ENCODE measurements at regions not wholly inside any gene's neighbourhood (a gene's known extent, or its start where the extent isn't known, plus 50 kb on each side); places are given as distances from the start of the nearest gene placed in this dataset.
"Not testable (repeated sequence)": the region's sequence is repeated elsewhere in the genome, so short reads cannot be mapped to it uniquely, and the experiment has no call there.

DNA sequence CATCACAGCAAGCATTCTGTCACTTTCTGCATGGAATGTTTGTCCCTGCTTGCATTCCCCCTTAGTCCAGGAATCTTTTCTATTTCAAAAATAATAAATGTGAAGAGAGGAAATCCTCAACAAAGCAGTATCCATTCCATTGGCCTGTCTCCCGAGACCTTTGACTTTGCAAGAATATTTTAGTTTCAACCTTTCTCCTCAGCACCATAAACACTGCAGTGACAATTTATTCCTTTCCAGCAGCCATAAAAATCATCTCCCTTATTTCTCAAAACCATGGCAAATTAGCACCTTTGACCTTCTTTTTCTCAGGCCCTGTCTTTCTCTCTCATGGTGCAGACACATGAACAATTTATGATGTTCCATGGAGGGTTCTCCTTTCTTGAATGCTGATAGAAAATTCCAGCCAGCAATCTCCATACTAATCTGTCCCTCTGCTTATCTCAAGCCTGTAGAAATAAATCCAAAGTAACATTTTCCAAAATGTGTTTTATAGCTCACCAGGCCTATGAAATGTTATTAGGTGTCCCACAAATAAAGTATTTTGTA lies 352.1 kb upstream of the CCL2 start:
- H3K4me3 Mint-ChIP-seq = no peak overlapping the region
- ATAC-seq (replicated peaks) = no peak
- H3K9me3 Mint-ChIP-seq = no peaks in the 10 kb centered on the region
- no peaks in the 10 kb centered on the region for H3K4me1 Mint-ChIP-seq
- no peaks in the 10 kb centered on the region for H3K36me3 Mint-ChIP-seq
- DNase-seq = no peak
- H3K27ac Mint-ChIP-seq = no peak overlapping the region
- peaks cover 4 to 12% of the 10 kb centered on the region in 2 donors for H3K27me3 Mint-ChIP-seq

DNA sequence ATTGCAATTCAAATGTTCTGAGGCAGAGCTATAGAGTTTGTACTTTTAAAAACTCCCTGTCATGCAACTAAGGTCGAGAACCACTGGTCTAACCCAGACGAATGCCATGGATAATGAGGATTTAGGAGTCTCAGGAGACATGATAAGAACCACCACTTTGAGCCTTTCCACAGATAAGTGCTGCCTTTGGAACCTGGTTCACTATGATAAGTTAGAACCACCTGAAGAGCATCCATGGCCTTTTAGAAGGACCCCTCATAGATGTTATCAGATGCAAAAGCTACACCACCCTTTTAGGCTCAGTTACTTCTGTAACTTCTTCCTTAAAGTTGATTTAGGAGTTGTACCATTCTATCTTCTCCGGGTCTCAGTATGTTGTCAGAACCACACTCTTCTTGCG lies 350.6 kb upstream of the CCL2 start:
- no peak overlapping the region for H3K4me3 Mint-ChIP-seq
- no peak overlapping the region for H3K27ac Mint-ChIP-seq
- no peaks in the 10 kb centered on the region for H3K4me1 Mint-ChIP-seq
- no peak for DNase-seq
- ATAC-seq (replicated peaks) = no peak
- no peaks in the 10 kb centered on the region for H3K9me3 Mint-ChIP-seq
- H3K36me3 Mint-ChIP-seq = no peaks in the 10 kb centered on the region
- H3K27me3 Mint-ChIP-seq = peaks cover 4 to 12% of the 10 kb centered on the region in 2 donors

DNA sequence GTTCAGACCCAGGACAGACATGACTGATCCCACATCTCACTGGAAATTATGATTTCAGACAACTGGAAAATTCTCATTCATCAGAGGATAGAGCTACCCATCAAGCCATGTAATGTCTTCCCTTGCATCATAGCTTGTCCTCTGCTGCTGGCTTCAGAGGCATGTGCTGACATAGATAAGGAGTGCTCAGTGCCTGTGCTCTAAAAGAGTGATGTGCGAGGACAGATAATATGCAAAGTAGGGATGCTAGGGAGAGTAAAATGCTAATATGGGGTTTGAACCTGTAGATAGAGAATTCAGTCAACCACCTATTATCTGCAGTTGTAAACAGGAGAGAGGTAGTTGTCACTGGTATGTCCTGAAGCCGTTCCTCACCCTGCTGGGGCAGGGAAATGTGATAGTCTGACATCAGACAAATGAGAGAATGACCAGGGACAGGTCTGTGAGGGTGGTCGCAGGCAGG lies 349.7 kb upstream of the CCL2 start:
- H3K27ac Mint-ChIP-seq = no peak overlapping the region

DNA sequence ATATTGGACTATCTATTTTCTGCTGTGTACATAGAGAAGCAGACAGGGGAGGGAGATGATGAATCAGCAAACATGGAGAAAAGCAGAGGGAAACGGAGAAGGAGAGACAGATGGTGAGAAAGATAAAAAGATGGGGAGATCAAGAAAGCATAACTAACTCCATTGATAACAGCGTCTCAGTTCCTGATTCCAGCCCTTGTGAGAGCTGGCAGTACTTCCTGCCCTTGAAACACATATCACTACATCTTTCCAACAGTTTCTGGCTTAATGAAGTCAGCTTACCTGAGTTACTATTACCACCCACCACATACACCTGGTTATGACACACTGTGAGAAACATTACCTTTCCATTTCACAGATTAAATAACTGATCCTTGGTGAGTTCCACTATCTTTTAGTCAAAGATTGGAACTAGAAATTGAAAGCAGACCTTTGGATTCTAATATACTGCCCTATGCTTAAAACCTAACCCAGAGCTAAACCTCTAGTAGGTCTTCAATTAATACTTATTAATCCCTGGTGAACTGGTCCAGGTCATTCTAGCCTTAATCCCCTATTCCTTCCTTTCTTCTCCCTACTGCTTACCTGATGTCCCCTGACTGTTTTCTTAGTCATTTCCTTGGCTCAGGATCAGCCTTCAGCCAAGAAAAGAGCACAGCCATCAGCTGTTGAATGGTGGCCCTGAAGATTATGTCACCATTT lies 346.6 kb upstream of the CCL2 start:
- H3K27me3 Mint-ChIP-seq = peaks cover 8 to 11% of the 10 kb centered on the region in 2 donors
- no peak overlapping the region for H3K27ac Mint-ChIP-seq
- ATAC-seq (replicated peaks) (no peak), DNase-seq (no peak)
- no peaks in the 10 kb centered on the region for H3K4me1 Mint-ChIP-seq
- no peaks in the 10 kb centered on the region for H3K9me3 Mint-ChIP-seq
- no peak overlapping the region for H3K4me3 Mint-ChIP-seq
- no peaks in the 10 kb centered on the region for H3K36me3 Mint-ChIP-seq

More for the DNA sequence above, 349.7 kb upstream of the CCL2 start:
- peaks cover 4 to 13% of the 10 kb centered on the region in 2 donors for H3K27me3 Mint-ChIP-seq
- H3K4me3 Mint-ChIP-seq = no peak overlapping the region
- no peak for ATAC-seq (replicated peaks)
- no peaks in the 10 kb centered on the region for H3K9me3 Mint-ChIP-seq
- H3K36me3 Mint-ChIP-seq = no peaks in the 10 kb centered on the region
- DNase-seq = no peak
- no peaks in the 10 kb centered on the region for H3K4me1 Mint-ChIP-seq

DNA sequence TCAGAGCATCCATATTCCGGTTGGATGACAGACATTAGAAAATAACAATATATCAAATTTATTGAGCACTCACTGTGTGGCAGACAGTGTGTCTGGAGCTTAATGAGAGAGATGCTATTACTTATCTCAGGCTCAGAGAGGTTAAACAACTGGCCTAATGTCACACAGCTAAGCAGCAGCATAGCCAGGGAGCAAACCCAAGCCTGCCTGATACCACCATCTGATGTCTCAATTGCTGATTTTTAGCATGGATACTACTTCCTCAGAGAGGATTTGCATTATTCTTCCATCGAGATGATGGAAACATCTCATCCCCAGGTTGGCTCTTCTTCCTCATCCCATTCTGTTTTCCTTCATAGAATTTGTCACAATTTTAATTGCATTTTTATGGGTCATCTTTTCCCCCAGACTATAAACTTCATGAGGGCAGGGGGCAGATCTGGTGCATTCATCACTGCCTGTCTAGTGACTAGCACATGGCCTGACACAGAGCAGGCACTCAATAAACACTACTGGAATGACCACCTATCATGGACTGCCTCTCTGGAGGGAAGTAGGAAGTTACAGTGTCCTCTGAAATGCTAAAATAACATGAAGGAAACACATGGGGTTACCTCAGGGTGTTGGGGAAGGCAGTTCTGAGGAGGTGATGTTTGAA lies 344.8 kb upstream of the CCL2 start:
- Mint-ChIP-seq H3K27me3 (peaks cover 8 to 11% of the 10 kb centered on the region in 2 donors), H3K9me3 (peaks cover 0 to 1% of the 10 kb centered on the region in 2 donors), H3K4me1 (no peaks in the 10 kb centered on the region), H3K27ac (no peak overlapping the region), H3K4me3 (no peak overlapping the region), H3K36me3 (no peaks in the 10 kb centered on the region)
- DNase-seq (no peak), ATAC-seq (replicated peaks) (no peak)

DNA sequence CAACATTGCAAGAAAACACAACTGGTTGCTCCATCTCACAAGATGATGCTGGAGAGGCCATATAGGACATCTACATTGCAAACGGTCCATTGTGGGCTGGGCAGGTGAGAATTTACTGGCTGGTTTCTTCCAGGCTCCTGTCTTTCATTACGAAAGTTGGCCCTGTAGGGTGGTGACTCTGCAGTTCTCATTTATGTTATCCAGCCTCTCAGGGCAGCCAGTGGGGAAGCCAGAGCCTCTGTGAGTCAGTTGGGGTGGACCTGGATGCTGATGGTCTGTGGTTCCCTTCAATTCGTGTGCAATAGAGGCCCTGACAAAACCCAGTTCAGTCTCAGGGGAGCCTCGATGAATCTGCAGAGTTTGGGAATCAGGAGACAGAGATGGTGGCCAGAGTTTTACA lies 341.0 kb upstream of the CCL2 start:
- peaks cover 15 to 17% of the 10 kb centered on the region in 2 donors for H3K27me3 Mint-ChIP-seq
- H3K9me3 Mint-ChIP-seq = peaks cover 1 to 6% of the 10 kb centered on the region in 2 donors
- no peaks in the 10 kb centered on the region for H3K36me3 Mint-ChIP-seq
- DNase-seq (no peak), ATAC-seq (replicated peaks) (no peak)
- H3K4me1 Mint-ChIP-seq = no peaks in the 10 kb centered on the region
- H3K4me3 Mint-ChIP-seq = no peak overlapping the region
- no peak overlapping the region for H3K27ac Mint-ChIP-seq

DNA sequence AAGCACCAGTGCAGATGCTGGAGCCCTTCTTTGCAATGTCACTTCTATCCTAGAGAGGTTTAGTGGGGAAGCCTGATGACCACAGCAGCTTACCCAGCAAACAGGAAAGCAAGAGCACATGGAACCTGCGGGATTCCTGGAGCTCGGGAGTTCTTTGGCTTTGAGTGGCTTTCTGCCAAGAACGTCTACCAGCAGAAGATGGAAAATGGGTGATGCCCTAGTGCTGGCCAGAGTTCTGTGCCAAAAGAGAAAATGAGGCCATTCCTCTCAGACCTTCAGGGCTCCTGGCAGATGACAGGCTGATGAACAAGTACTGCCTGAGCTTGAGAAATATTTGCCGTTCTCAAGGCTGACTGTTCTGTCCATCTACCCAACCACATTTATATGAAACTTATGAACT lies 332.1 kb upstream of the CCL2 start:
- DNase-seq = no peak
- no peak overlapping the region for H3K27ac Mint-ChIP-seq
- H3K4me3 Mint-ChIP-seq = no peak overlapping the region
- peaks cover 21 to 23% of the 10 kb centered on the region in 2 donors for H3K27me3 Mint-ChIP-seq
- H3K36me3 Mint-ChIP-seq = no peaks in the 10 kb centered on the region
- peaks cover 0 to 3% of the 10 kb centered on the region in 2 donors for H3K9me3 Mint-ChIP-seq
- no peaks in the 10 kb centered on the region for H3K4me1 Mint-ChIP-seq
- no peak for ATAC-seq (replicated peaks)

DNA sequence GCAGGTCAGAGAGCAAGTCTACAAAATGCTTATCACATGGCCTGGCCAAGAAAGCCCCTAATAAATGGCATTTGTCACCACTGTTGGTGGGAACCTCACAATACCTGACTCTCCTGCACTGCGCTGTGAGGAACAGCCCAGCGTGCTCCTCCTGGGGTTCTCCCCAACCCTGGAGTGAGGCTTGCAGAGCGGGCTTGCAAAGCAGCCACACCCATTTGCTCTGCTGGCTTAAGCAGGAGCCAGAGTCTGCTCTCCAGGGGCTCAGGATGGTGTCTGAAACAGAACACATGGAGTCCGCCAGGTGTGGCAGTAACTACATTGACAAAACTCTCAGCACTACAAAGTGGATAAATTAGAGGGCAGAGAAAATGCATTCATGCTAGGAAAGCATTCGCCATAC lies 331.0 kb upstream of the CCL2 start:
- DNase-seq = no peak
- no peak overlapping the region for H3K27ac Mint-ChIP-seq
- H3K27me3 Mint-ChIP-seq = peaks cover 25 to 27% of the 10 kb centered on the region in 2 donors
- ATAC-seq (replicated peaks) = no peak
- H3K4me3 Mint-ChIP-seq = no peak overlapping the region
- H3K9me3 Mint-ChIP-seq = peaks cover 0 to 3% of the 10 kb centered on the region in 2 donors
- H3K4me1 Mint-ChIP-seq = no peaks in the 10 kb centered on the region
- H3K36me3 Mint-ChIP-seq = no peaks in the 10 kb centered on the region

DNA sequence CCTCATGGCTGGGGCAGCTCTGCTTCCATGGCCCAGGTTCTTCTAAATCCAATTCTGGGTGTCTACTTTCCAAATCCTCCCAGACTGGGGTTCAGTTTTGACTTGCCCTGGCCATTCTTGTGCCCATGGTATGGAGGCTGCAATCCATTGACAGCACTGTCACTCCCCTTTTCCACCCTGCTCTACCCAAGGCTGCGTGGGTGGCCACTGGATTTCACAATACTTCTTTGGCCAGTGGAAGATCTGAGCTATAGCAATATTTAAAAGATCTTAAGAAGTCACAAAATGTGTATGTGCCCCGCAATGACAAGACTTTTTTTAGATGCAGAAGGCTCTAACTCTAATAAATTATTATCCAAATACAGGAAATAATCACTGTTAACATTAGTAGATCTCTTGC lies 329.4 kb upstream of the CCL2 start:
- Mint-ChIP-seq H3K27me3 (peaks cover 27 to 29% of the 10 kb centered on the region in 2 donors), H3K36me3 (no peaks in the 10 kb centered on the region), H3K27ac (no peak overlapping the region), H3K4me1 (no peaks in the 10 kb centered on the region), H3K4me3 (no peak overlapping the region), H3K9me3 (peaks cover 0 to 3% of the 10 kb centered on the region in 2 donors)
- ATAC-seq (replicated peaks) (no peak), DNase-seq (no peak)

DNA sequence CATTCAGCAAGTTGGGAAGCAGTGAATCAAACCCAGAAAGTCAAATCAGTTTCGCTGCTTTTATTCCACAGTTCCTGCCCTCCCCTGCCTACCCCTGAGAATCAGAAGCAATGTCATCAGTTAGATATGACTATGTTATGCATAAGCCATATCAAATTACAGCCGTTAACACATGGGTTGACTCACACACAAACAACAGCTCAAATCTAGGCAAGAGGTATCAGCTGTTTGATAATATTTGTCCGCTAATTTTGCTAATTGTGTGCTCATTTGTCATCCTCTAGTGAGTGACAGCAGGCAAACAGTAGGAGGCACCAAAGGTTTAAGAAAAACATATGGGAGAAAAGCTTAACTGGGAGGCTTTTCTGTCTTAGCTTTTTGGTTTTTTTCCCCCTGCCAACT lies 327.4 kb upstream of the CCL2 start:
- Mint-ChIP-seq H3K36me3 (no peaks in the 10 kb centered on the region), H3K4me1 (no peaks in the 10 kb centered on the region), H3K9me3 (no peaks in the 10 kb centered on the region), H3K4me3 (no peak overlapping the region), H3K27me3 (peaks cover 17 to 23% of the 10 kb centered on the region in 2 donors), H3K27ac (no peak overlapping the region)
- ATAC-seq (replicated peaks) = no peak
- DNase-seq = no peak

DNA sequence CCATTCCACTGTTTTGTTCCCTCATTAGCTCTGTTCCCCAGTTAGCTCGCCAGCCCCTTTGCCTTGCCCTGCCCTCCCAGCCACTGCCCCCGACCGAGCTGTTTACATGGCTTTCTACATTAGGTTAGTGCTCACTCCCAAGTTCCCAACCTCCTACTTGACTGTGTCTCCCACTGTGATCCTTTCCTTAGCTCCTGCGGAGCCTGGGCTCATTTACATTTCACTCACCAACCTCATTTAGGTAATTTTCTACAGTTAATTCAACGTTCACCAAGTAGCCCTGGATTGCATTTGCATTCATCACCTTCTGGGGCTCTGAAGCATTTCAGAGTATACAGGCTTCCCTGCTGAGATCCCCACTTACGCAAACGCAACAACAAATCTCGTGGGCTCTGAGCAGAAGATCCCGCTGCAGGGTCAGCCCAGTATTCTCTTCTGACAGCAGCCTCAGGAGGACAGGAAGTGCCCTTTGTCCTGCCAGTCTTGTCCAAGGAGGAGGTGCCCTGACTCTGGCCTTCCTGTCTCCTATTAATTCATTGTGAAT lies 325.8 kb upstream of the CCL2 start:
- Mint-ChIP-seq H3K4me3 (no peak overlapping the region), H3K9me3 (no peaks in the 10 kb centered on the region), H3K4me1 (no peaks in the 10 kb centered on the region), H3K27ac (no peak overlapping the region), H3K36me3 (no peaks in the 10 kb centered on the region), H3K27me3 (peaks cover 14 to 17% of the 10 kb centered on the region in 2 donors)
- ATAC-seq (replicated peaks) = no peak
- DNase-seq = no peak

DNA sequence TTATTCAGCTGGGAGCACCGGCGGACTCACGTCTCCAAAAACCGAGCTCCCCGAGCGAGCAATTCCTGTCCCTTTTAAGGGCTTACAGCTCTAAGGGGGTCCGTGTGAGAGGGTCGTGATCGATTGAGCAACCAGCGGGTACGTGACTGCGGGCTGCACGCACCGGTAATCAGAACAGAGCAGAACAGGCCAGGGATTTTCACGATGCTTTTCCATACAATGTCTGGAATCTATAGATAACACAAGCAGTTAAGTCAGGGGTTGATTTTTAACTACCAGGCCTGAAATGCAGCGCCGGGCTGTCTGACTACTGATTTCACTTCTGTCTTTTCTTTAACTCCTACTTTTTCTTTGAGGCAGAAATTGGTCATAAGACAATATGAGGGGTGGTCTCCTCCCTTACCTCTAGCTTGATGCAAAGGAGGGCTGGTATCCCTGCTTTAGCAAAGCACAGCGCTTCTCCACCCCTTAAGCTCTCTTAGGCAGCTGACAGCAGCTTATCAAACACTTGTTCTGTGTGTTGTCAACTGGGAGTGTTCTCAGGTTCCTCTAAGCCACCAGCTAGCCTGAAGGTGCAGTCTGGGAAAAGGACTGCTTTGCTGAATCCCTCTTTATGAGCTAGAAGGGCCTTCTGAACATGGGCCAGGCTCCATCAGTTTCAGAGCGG lies 323.8 kb upstream of the CCL2 start:
- H3K4me1 Mint-ChIP-seq; H3K9me3 Mint-ChIP-seq; H3K4me3 Mint-ChIP-seq; H3K36me3 Mint-ChIP-seq; ATAC-seq (replicated peaks); H3K27ac Mint-ChIP-seq; DNase-seq: not testable (repeated sequence)
- peaks cover 7 to 13% of the 10 kb centered on the region in 2 donors for H3K27me3 Mint-ChIP-seq

DNA sequence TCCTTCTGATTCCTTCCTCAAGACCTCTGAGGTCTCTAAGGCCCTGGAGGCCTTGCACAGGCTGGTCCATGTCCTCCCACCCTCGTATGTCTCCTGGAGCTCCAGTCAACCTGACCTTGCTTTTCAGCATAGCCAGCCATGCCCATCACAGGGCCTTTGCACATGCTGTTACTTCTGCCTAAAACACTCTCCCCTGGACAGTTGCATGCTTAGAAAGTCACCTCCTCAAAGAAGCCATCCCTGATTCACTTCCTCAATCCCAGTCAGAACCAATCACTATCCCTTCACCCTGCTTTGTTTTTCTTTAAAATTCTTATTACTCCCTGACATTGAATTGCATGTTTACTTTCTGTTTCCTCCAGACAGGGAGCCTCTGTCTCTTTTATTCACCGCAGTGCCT lies 322.1 kb upstream of the CCL2 start:
- no peak for ATAC-seq (replicated peaks)
- Mint-ChIP-seq H3K9me3 (no peaks in the 10 kb centered on the region), H3K4me1 (no peaks in the 10 kb centered on the region), H3K4me3 (no peak overlapping the region), H3K36me3 (no peaks in the 10 kb centered on the region), H3K27ac (no peak overlapping the region), H3K27me3 (peaks cover 7 to 13% of the 10 kb centered on the region in 2 donors)
- no peak for DNase-seq

DNA sequence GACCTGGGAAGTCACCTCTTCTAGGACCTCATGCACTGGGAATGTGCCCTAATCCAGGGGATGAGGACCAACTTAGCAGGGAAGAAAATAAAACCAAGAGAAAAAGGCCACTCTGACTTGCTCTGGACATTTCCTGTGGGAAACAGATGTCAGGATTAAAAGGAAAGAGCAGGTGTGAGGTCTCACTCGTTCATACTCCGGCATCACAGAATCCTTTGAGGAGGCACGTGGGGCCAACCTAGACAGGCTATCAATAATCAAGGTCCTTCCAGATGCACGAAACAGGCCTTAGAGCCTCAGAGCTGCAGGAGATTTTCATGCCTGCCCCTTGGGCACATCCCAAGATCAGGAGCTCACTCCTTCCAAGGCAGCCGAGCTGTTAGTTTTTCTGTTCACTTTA lies 321.5 kb upstream of the CCL2 start:
- peaks cover under 1 to 9% of the 10 kb centered on the region in 2 donors for H3K27me3 Mint-ChIP-seq
- DNase-seq (no peak), ATAC-seq (replicated peaks) (no peak)
- H3K4me3 Mint-ChIP-seq = no peak overlapping the region
- no peaks in the 10 kb centered on the region for H3K9me3 Mint-ChIP-seq
- no peaks in the 10 kb centered on the region for H3K36me3 Mint-ChIP-seq
- H3K4me1 Mint-ChIP-seq = no peaks in the 10 kb centered on the region
- no peak overlapping the region for H3K27ac Mint-ChIP-seq
